Adrenal gland (tissue), 5 donors: ENCODE measurements at regions not wholly inside any gene's neighbourhood (a gene's known extent, or its start where the extent isn't known, plus 50 kb on each side); places are given as distances from the start of the nearest gene placed in this dataset.

Experiments used
- POLR2A ChIP-seq, 2 donors: fragments of 450-650 bp; IDR thresholded peaks; one replicate each; pipeline ENCODE4 v1.6.1; 2017; ENCODE audit warnings: antibody characterized with exemption in 2 of 2, mild to moderate bottlenecking in 2 of 2, moderate library complexity in 1 of 2
- TF ChIP-seq, protein P1 (sequence below), 6 experiments: fragments of 450-650 bp in 4 of 6; fragments of 200-600 bp in 2 of 6; sonication (generic) in 1 of 6; IDR thresholded peaks; 1 replicate in 5 of 6; 2 replicates in 1 of 6; pipeline versions ENCODE4 v1.5.1 to v1.8.0; 2016 to 2021; ENCODE audit warnings: antibody characterized with exemption in 6 of 6, mild to moderate bottlenecking in 2 of 6, moderate library complexity in 1 of 6
- donor health status: DM: no; HTN: no; CAD: no.

DNA sequence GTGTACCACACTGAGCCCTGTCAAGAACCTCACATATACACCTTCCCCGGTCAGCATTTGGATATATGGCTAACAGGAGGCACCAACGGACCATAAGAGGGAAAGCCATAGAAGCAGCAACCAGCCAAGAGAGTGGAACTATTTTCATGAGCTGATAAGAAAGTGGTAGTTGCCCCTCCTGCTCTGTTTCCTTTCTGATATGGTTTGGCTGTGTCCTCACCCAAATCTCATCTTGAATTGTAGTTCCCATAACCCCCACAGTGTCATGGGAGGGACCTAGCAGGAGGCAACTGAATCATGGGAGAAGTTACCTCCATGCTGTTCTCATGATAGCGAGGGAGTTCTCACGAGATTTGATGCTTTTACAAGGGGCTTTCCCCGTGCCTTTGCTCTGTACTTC lies 366.1 kb upstream of the DAB1 start:
- TF ChIP-seq, protein P1, sequence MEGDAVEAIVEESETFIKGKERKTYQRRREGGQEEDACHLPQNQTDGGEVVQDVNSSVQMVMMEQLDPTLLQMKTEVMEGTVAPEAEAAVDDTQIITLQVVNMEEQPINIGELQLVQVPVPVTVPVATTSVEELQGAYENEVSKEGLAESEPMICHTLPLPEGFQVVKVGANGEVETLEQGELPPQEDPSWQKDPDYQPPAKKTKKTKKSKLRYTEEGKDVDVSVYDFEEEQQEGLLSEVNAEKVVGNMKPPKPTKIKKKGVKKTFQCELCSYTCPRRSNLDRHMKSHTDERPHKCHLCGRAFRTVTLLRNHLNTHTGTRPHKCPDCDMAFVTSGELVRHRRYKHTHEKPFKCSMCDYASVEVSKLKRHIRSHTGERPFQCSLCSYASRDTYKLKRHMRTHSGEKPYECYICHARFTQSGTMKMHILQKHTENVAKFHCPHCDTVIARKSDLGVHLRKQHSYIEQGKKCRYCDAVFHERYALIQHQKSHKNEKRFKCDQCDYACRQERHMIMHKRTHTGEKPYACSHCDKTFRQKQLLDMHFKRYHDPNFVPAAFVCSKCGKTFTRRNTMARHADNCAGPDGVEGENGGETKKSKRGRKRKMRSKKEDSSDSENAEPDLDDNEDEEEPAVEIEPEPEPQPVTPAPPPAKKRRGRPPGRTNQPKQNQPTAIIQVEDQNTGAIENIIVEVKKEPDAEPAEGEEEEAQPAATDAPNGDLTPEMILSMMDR (IDR thresholded peaks at IDR 0.05) = no peak
- TF ChIP-seq POLR2A (IDR thresholded peaks at IDR 0.05) = no peak
